Astrocyte of the spinal cord (primary cell): ENCODE measurements at regions not wholly inside any gene's neighbourhood (a gene's known extent, or its start where the extent isn't known, plus 50 kb on each side); places are given as distances from the start of the nearest gene placed in this dataset.
"Not testable (repeated sequence)": the region's sequence is repeated elsewhere in the genome, so short reads cannot be mapped to it uniquely, and the experiment has no call there.

ENCODE experiments used
- DNase-seq: peaks from one replicate; pipeline ENCODE4 v3.0.0; 2011; ENCODE audit warnings: low read depth, low spot score
- H3K4me3 ChIP-seq: 2 replicates; pipeline ENCODE4 v1.5.1; 2011; ENCODE audit warnings: low read depth, mild to moderate bottlenecking, low read length, moderate library complexity
- CTCF ChIP-seq: IDR thresholded peaks from 2 replicates; pipeline ENCODE4 v1.5.1; 2012; ENCODE audit warnings: low read depth, mild to moderate bottlenecking, low read length, inconsistent platforms
- in situ Hi-C: cut with HindIII; loops from 2 replicates; pipeline ENCODE4 v1.10.0; 2017; ENCODE audit warnings: low sequenced_read_pairs

GRCh38 chr13:74731731-74732130 is 597.5 kb upstream of the KLF12 start:
- TF ChIP-seq CTCF: no peak
- no peak for DNase-seq
- in situ Hi-C loops: no loop called here
- H3K4me3 ChIP-seq: no peak overlapping the region

- no peak for DNase-seq
- TF ChIP-seq CTCF: no peak
- H3K4me3 ChIP-seq: no peak overlapping the region
- in situ Hi-C loops: no loop called here
Measured at GRCh38 chr13:74730556-74731331, 596.5 kb upstream of the KLF12 start.

- H3K4me3 ChIP-seq: no peak overlapping the region
- in situ Hi-C loops: no loop called here
- DNase-seq: no peak
- no peak for TF ChIP-seq CTCF
Measured at GRCh38 chr13:74726206-74726605, 592.0 kb upstream of the KLF12 start.

GRCh38 chr13:74718232-74718842 is 584.1 kb upstream of the KLF12 start:
- in situ Hi-C loops, DNase-seq, H3K4me3 ChIP-seq: not testable (repeated sequence)

GRCh38 chr13:74715718-74716117 is 581.5 kb upstream of the KLF12 start:
- no peak for TF ChIP-seq CTCF
- DNase-seq: no peak
- H3K4me3 ChIP-seq: no peak overlapping the region
- in situ Hi-C loops: no loop called here

GRCh38 chr13:74710006-74710405 is 575.8 kb upstream of the KLF12 start:
- no peak for DNase-seq
- no peak for TF ChIP-seq CTCF
- in situ Hi-C loops: no loop called here
- no peak overlapping the region for H3K4me3 ChIP-seq

- in situ Hi-C loops: no loop called here
- no peak overlapping the region for H3K4me3 ChIP-seq
- DNase-seq: no peak
- TF ChIP-seq CTCF: no peak
Measured at GRCh38 chr13:74709226-74709625, 575.0 kb upstream of the KLF12 start.
